ENCODE measurements at regions not wholly inside any gene's neighbourhood (a gene's known extent, or its start where the extent isn't known, plus 50 kb on each side); places are given as distances from the start of the nearest gene placed in this dataset.

DNA sequence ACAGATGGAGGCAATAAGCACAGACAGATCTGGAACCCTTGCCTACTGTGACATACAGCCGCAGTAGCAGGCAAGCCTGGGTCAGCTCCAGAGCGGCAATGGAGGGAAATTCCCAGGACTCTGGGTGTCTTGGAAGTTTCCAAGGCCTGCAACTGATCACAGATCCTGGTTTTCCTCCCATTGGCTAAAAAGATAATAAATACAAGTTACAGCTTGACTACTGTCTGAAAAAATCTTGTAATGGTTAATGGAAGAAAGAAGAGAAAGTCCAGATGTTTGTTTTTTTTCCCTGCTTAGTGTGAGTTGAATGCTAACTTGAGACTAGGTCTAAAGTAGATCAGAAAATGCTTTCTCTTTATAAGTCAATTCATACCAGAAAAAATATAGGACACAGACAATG is 307.6 kb downstream of the ALDH8A1 start:
- TF ChIP-seq ZFX (IDR thresholded peaks at IDR 0.05): no peak
- TF ChIP-seq, protein P1, sequence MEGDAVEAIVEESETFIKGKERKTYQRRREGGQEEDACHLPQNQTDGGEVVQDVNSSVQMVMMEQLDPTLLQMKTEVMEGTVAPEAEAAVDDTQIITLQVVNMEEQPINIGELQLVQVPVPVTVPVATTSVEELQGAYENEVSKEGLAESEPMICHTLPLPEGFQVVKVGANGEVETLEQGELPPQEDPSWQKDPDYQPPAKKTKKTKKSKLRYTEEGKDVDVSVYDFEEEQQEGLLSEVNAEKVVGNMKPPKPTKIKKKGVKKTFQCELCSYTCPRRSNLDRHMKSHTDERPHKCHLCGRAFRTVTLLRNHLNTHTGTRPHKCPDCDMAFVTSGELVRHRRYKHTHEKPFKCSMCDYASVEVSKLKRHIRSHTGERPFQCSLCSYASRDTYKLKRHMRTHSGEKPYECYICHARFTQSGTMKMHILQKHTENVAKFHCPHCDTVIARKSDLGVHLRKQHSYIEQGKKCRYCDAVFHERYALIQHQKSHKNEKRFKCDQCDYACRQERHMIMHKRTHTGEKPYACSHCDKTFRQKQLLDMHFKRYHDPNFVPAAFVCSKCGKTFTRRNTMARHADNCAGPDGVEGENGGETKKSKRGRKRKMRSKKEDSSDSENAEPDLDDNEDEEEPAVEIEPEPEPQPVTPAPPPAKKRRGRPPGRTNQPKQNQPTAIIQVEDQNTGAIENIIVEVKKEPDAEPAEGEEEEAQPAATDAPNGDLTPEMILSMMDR (conservative IDR thresholded peaks at IDR 0.05): no peak
